Caco-2 (cell line): ENCODE measurements at regions not wholly inside any gene's neighbourhood (a gene's known extent, or its start where the extent isn't known, plus 50 kb on each side); places are given as distances from the start of the nearest gene placed in this dataset.

Experiments used
- BruUV-seq: library from RNA; stranded (reverse); fragments of 400-500 nt; replicated peaks from 2 replicates; lab custom pipeline; 2021; lab: Mats Ljungman, UMichigan
- CTCF ChIA-PET: fragments of 300-600 bp; sonication (Branson Sonifier 250); formaldehyde crosslinking; loops from one replicate; lab custom pipeline; 2022; ENCODE audit warnings: antibody characterized with exemption; lab: Charles Lee
- POLR2A ChIA-PET: fragments of 300-600 bp; sonication (Branson Sonifier 250); formaldehyde crosslinking; loops from one replicate; lab custom pipeline; 2022; ENCODE audit warnings: antibody characterized with exemption; lab: Charles Lee
- DNase-seq, 2 experiments: peaks; one replicate each; pipeline versions ENCODE4 v3.0.0 to v3.0.0-alpha.2; 2020 to 2022
- H3K27me3 ChIP-seq: replicated peaks from 2 replicates; pipeline ENCODE4 v1.6.0; 2011; ENCODE audit warnings: low read length; ENCODE audit not compliant: control insufficient read depth, insufficient read depth
- H3K36me3 ChIP-seq: 2 replicates; pipeline ENCODE4 v1.5.1; 2011; ENCODE audit warnings: low read length; ENCODE audit not compliant: control insufficient read depth, insufficient read depth
- H3K4me1 ChIP-seq: fragments of 250-450 bp; sonication (Bioruptor Pico); 2 replicates; pipeline ENCODE4 v1.5.1; 2020; ENCODE audit warnings: mild to moderate bottlenecking
- H3K4me3 ChIP-seq: 2 replicates; pipeline ENCODE4 v1.5.1; 2011; ENCODE audit warnings: low read depth, mild to moderate bottlenecking, control low read depth, low read length
- H3K9me3 ChIP-seq: fragments of 250-450 bp; sonication (Bioruptor Pico); 2 replicates; pipeline ENCODE4 v1.5.1; 2020; ENCODE audit warnings: mild to moderate bottlenecking, moderate library complexity
- H3K27ac Mint-ChIP-seq: one replicate; pipeline ENCODE4 v1.8.0; 2022; ENCODE audit warnings: mixed read lengths; ENCODE audit not compliant: unreplicated experiment
- H3K27me3 Mint-ChIP-seq: one replicate; pipeline ENCODE4 v1.8.0; 2022; ENCODE audit warnings: mixed read lengths; ENCODE audit not compliant: insufficient read depth, unreplicated experiment
- H3K36me3 Mint-ChIP-seq: one replicate; pipeline ENCODE4 v1.8.0; 2022; ENCODE audit warnings: mild to moderate bottlenecking, mixed read lengths; ENCODE audit not compliant: insufficient read depth, unreplicated experiment
- H3K4me1 Mint-ChIP-seq: one replicate; pipeline ENCODE4 v1.8.0; 2022; ENCODE audit warnings: low read depth, mixed read lengths; ENCODE audit not compliant: unreplicated experiment
- H3K4me3 Mint-ChIP-seq: one replicate; pipeline ENCODE4 v1.8.0; 2022; ENCODE audit warnings: mild to moderate bottlenecking, moderate library complexity, mixed read lengths; ENCODE audit not compliant: unreplicated experiment
- H3K9me3 Mint-ChIP-seq: one replicate; pipeline ENCODE4 v1.8.0; 2022; ENCODE audit warnings: mixed read lengths; ENCODE audit not compliant: unreplicated experiment
- intact Hi-C: fragments of 100-400 bp; cut with micrococcal nuclease; formaldehyde crosslinking; loops from one replicate; pipeline ENCODE4 v1.10.0; 2022; ENCODE audit not compliant: unreplicated experiment
- TF ChIP-seq, protein P1 (sequence below), 2 experiments: fragments of 200-600 bp in 1 of 2; IDR thresholded peaks; 1 replicate in 1 of 2; 2 replicates in 1 of 2; pipeline versions ENCODE4 v1.5.1 to v1.8.0; 2011 to 2022; ENCODE audit warnings: antibody characterized with exemption in 1 of 2, control low read depth in 1 of 2, inconsistent platforms in 1 of 2, low read depth in 1 of 2, low read length in 1 of 2, mild to moderate bottlenecking in 1 of 2, moderate library complexity in 1 of 2; ENCODE audit not compliant: insufficient read depth in 1 of 2, severe bottlenecking in 1 of 2, unreplicated experiment in 1 of 2

DNA sequence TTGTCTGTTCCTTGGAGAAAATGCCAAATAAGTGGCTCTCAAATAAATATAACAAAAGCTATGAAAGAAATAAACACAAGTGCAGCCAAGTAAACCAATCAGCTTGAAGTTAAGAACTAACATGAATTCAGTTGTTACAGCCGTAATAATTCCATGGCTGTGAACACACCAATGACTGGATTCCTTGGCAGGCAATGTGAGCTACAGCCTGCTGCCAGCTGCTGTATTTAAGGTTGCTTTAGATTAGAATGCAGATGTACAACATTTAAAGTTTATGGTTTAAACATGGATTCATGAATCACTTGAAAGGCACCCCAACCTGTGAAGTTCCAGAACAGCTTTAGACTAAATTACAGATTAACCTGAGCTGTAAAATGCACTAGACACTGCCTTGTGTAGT, 626.4 kb upstream of the SEMA6A start:
- Mint-ChIP-seq H3K36me3 (no peaks in the 10 kb centered on the region), H3K27me3 (no peaks in the 10 kb centered on the region), H3K9me3 (no peaks in the 10 kb centered on the region), H3K27ac (no peak overlapping the region), H3K4me3 (peak overlapping the region; percentile 20), H3K4me1 (peaks cover 19% of the 10 kb centered on the region)
- CTCF ChIA-PET: no interaction called here
- H3K4me1 ChIP-seq: peaks cover 7% of the 10 kb centered on the region
- intact Hi-C loops: no loop called here
- no peak overlapping the region for H3K4me3 ChIP-seq
- H3K9me3 ChIP-seq: no peaks in the 10 kb centered on the region
- no TSS peak for BruUV-seq
- no peaks in the 10 kb centered on the region for H3K36me3 ChIP-seq
- DNase-seq: no peak
- TF ChIP-seq, protein P1, sequence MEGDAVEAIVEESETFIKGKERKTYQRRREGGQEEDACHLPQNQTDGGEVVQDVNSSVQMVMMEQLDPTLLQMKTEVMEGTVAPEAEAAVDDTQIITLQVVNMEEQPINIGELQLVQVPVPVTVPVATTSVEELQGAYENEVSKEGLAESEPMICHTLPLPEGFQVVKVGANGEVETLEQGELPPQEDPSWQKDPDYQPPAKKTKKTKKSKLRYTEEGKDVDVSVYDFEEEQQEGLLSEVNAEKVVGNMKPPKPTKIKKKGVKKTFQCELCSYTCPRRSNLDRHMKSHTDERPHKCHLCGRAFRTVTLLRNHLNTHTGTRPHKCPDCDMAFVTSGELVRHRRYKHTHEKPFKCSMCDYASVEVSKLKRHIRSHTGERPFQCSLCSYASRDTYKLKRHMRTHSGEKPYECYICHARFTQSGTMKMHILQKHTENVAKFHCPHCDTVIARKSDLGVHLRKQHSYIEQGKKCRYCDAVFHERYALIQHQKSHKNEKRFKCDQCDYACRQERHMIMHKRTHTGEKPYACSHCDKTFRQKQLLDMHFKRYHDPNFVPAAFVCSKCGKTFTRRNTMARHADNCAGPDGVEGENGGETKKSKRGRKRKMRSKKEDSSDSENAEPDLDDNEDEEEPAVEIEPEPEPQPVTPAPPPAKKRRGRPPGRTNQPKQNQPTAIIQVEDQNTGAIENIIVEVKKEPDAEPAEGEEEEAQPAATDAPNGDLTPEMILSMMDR (IDR thresholded peaks at IDR 0.05; ENCODE audit: insufficient read depth in 1 of 2, low read depth in 1 of 2, low read length in 1 of 2, severe bottlenecking in 1 of 2, unreplicated experiment in 1 of 2): no peak
- POLR2A ChIA-PET: no interaction called here
- no peaks in the 10 kb centered on the region for H3K27me3 ChIP-seq

DNA sequence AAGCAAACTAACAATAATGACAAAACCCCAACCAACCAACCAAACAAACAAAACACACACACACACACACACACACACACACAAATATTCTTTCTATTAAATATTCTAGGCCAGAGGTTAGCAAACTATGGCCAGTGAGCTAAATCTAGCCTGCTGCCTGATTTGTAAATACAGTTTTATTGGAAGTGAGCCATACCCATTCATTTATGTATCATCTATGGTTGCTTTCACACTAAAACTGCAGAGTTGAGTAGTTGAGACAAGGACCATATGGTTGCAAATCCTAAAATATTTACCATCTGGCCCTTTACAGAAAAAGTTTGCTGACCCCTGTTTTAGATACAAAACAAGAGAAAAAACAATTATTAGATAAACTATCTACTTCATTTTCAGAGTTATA, 620.5 kb upstream of the SEMA6A start:
- peaks cover 18% of the 10 kb centered on the region for H3K9me3 Mint-ChIP-seq
- no peak overlapping the region for H3K4me3 Mint-ChIP-seq

GRCh38 chr5:117191251-117191650, 616.6 kb upstream of the SEMA6A start:
- Mint-ChIP-seq H3K4me3 (no peak overlapping the region), H3K27ac (no peak overlapping the region), H3K27me3 (no peaks in the 10 kb centered on the region), H3K4me1 (peaks cover 11% of the 10 kb centered on the region), H3K9me3 (peaks cover 18% of the 10 kb centered on the region), H3K36me3 (no peaks in the 10 kb centered on the region)
- POLR2A ChIA-PET: no interaction called here
- TF ChIP-seq, protein P1 (IDR thresholded peaks at IDR 0.05; ENCODE audit: insufficient read depth in 1 of 2, low read depth in 1 of 2, low read length in 1 of 2, severe bottlenecking in 1 of 2, unreplicated experiment in 1 of 2): no peak
- BruUV-seq: no TSS peak
- Histone ChIP-seq H3K36me3 (no peaks in the 10 kb centered on the region), H3K27me3 (no peaks in the 10 kb centered on the region), H3K4me3 (no peak overlapping the region), H3K4me1 (peaks cover 10% of the 10 kb centered on the region; the same call in 1 of the 2 replicates), H3K9me3 (no peaks in the 10 kb centered on the region)
- CTCF ChIA-PET: no interaction called here
- DNase-seq: no peak
- intact Hi-C loops: no loop called here

More for the DNA sequence above, 620.5 kb upstream of the SEMA6A start:
- H3K36me3 Mint-ChIP-seq: no peaks in the 10 kb centered on the region
- POLR2A ChIA-PET: no interaction called here
- H3K9me3 ChIP-seq: no peaks in the 10 kb centered on the region
- no peaks in the 10 kb centered on the region for H3K27me3 ChIP-seq
- intact Hi-C loops: no loop called here
- H3K4me1 ChIP-seq: peaks cover 10% of the 10 kb centered on the region; the same call in 1 of the 2 replicates
- H3K4me1 Mint-ChIP-seq: peaks cover 11% of the 10 kb centered on the region
- BruUV-seq: no TSS peak
- H3K27me3 Mint-ChIP-seq: no peaks in the 10 kb centered on the region
- no peak overlapping the region for H3K27ac Mint-ChIP-seq
- no peak for DNase-seq
- no peak overlapping the region for H3K4me3 ChIP-seq
- CTCF ChIA-PET: no interaction called here
- no peaks in the 10 kb centered on the region for H3K36me3 ChIP-seq
- TF ChIP-seq, protein P1 (IDR thresholded peaks at IDR 0.05; ENCODE audit: insufficient read depth in 1 of 2, low read depth in 1 of 2, low read length in 1 of 2, severe bottlenecking in 1 of 2, unreplicated experiment in 1 of 2): no peak
